H9 (cell line): ENCODE measurements at regions not wholly inside any gene's neighbourhood (a gene's known extent, or its start where the extent isn't known, plus 50 kb on each side); places are given as distances from the start of the nearest gene placed in this dataset.
A peak's percentile ranks its signal among the peaks of the same experiment; 100 is the strongest.

Experiments
- DNase-seq: peaks from one replicate; pipeline ENCODE4 v3.0.0-alpha.2; 2017
- H2AFZ ChIP-seq: one replicate; pipeline ENCODE4 v1.6.1; 2013; ENCODE audit warnings: mild to moderate bottlenecking, low read length, control low read depth, moderate library complexity
- H2AK5ac ChIP-seq: 2 replicates; pipeline ENCODE4 v1.6.1; 2013; ENCODE audit warnings: low read length, control low read depth, mixed read lengths; ENCODE audit not compliant: insufficient read length
- H2BK120ac ChIP-seq: one replicate; pipeline ENCODE4 v1.6.1; 2013; ENCODE audit warnings: low read depth, mild to moderate bottlenecking, low read length, control low read depth, inconsistent platforms; ENCODE audit not compliant: poor library complexity, severe bottlenecking
- H2BK12ac ChIP-seq: 2 replicates; pipeline ENCODE4 v1.6.1; 2013; ENCODE audit warnings: low read length, control low read depth, mixed read lengths, low read depth; ENCODE audit not compliant: insufficient read length
- H2BK15ac ChIP-seq: 2 replicates; pipeline ENCODE4 v1.6.1; 2013; ENCODE audit warnings: low read depth, low read length, control low read depth
- H2BK20ac ChIP-seq: one replicate; pipeline ENCODE4 v1.6.1; 2013; ENCODE audit warnings: low read depth, mild to moderate bottlenecking, low read length, control low read depth, inconsistent platforms; ENCODE audit not compliant: poor library complexity, severe bottlenecking
- H2BK5ac ChIP-seq: 2 replicates; pipeline ENCODE4 v1.6.1; 2013; ENCODE audit warnings: low read length, control low read depth, mixed read lengths; ENCODE audit not compliant: insufficient read length
- H3K14ac ChIP-seq: 2 replicates; pipeline ENCODE4 v1.6.1; 2013; ENCODE audit warnings: low read length, control low read depth; ENCODE audit not compliant: insufficient read depth
- H3K18ac ChIP-seq: 2 replicates; pipeline ENCODE4 v1.6.1; 2013; ENCODE audit warnings: low read depth, mild to moderate bottlenecking, mixed read lengths, low read length, control low read depth; ENCODE audit not compliant: insufficient read length
- H3K23ac ChIP-seq: 2 replicates; pipeline ENCODE4 v1.6.1; 2013; ENCODE audit warnings: low read length, control low read depth, mixed read lengths, low read depth; ENCODE audit not compliant: insufficient read length
- H3K23me2 ChIP-seq: 2 replicates; pipeline ENCODE4 v1.6.1; 2013; ENCODE audit warnings: low read depth, mild to moderate bottlenecking, mixed read lengths, low read length, control low read depth; ENCODE audit not compliant: insufficient read length, poor library complexity, severe bottlenecking
- H3K27ac ChIP-seq: 2 replicates; pipeline ENCODE4 v1.5.1; 2013; ENCODE audit warnings: low read length, control low read depth, mixed read lengths, low read depth; ENCODE audit not compliant: insufficient read length
- H3K27me3 ChIP-seq: 2 replicates; pipeline ENCODE4 v1.6.1; 2013; ENCODE audit warnings: low read length, control low read depth, inconsistent platforms; ENCODE audit not compliant: insufficient read depth
- H3K4ac ChIP-seq: 2 replicates; pipeline ENCODE4 v1.6.1; 2013; ENCODE audit warnings: low read depth, mild to moderate bottlenecking, control low read depth, inconsistent platforms, low read length, moderate library complexity
- H3K4me1 ChIP-seq: 2 replicates; pipeline ENCODE4 v1.6.1; 2013; ENCODE audit warnings: low read length, control low read depth, inconsistent platforms; ENCODE audit not compliant: insufficient read depth
- H3K4me2 ChIP-seq: 2 replicates; pipeline ENCODE4 v1.6.1; 2013; ENCODE audit warnings: low read length, control low read depth, mixed read lengths; ENCODE audit not compliant: insufficient read length, insufficient read depth
- H3K56ac ChIP-seq: 2 replicates; pipeline ENCODE4 v1.6.1; 2013; ENCODE audit warnings: low read depth, mild to moderate bottlenecking, mixed read lengths, low read length, control low read depth; ENCODE audit not compliant: insufficient read length
- H3K79me1 ChIP-seq: 2 replicates; pipeline ENCODE4 v1.6.1; 2013; ENCODE audit warnings: low read depth, mild to moderate bottlenecking, moderate library complexity, low read length, control low read depth, inconsistent platforms; ENCODE audit not compliant: insufficient read depth, poor library complexity, severe bottlenecking
- H3K79me2 ChIP-seq: 2 replicates; pipeline ENCODE4 v1.6.1; 2013; ENCODE audit warnings: low read length, control low read depth, inconsistent platforms; ENCODE audit not compliant: insufficient read depth
- H3K9ac ChIP-seq: 2 replicates; pipeline ENCODE4 v1.6.1; 2013; ENCODE audit warnings: low read length, control low read depth, mixed read lengths; ENCODE audit not compliant: insufficient read length; ENCODE audit errors: extremely low read depth
- H3K9me3 ChIP-seq: one replicate; pipeline ENCODE4 v1.6.1; 2013; ENCODE audit warnings: low read depth, low read length, inconsistent platforms; ENCODE audit not compliant: control insufficient read depth
- H3T11ph ChIP-seq: one replicate; pipeline ENCODE4 v1.6.1; 2013; ENCODE audit warnings: mild to moderate bottlenecking, low read length, control low read depth, inconsistent platforms
- H4K20me1 ChIP-seq: one replicate; pipeline ENCODE4 v1.6.1; 2013; ENCODE audit not compliant: control insufficient read depth, insufficient read length, insufficient read depth
- H4K5ac ChIP-seq: 2 replicates; pipeline ENCODE4 v1.6.1; 2013; ENCODE audit warnings: low read depth, mild to moderate bottlenecking, mixed read lengths, low read length, control low read depth; ENCODE audit not compliant: insufficient read length
- H4K8ac ChIP-seq: replicated peaks from 2 replicates; pipeline ENCODE4 v1.6.1; 2013; ENCODE audit warnings: low read length, control low read depth, mixed read lengths, low read depth; ENCODE audit not compliant: insufficient read length
- H4K91ac ChIP-seq: 2 replicates; pipeline ENCODE4 v1.6.1; 2013; ENCODE audit warnings: low read depth, mild to moderate bottlenecking, moderate library complexity, mixed read lengths, low read length, control low read depth; ENCODE audit not compliant: insufficient read length
- H3K27ac Mint-ChIP-seq, 3 experiments: 2 replicates in 2 of 3; 3 replicates in 1 of 3; pipeline ENCODE4 v1.8.0; 2020 to 2021; ENCODE audit warnings: mixed read lengths in 3 of 3, mild to moderate bottlenecking in 1 of 3, moderate library complexity in 1 of 3
- H3K27me3 Mint-ChIP-seq: 2 replicates; pipeline ENCODE4 v1.8.0; 2021; ENCODE audit warnings: low read depth, mild to moderate bottlenecking, moderate library complexity, mixed read lengths
- H3K36me3 Mint-ChIP-seq, 3 experiments: 2 replicates in 2 of 3; 3 replicates in 1 of 3; pipeline ENCODE4 v1.8.0; 2020 to 2021; ENCODE audit warnings: low read depth in 3 of 3, mixed read lengths in 3 of 3; ENCODE audit not compliant: insufficient read depth in 1 of 3
- H3K4me1 Mint-ChIP-seq, 2 experiments: 2 replicates each; pipeline ENCODE4 v1.8.0; 2020; ENCODE audit warnings: mixed read lengths in 2 of 2
- H3K4me3 Mint-ChIP-seq, 2 experiments: 2 replicates in 1 of 2; 3 replicates in 1 of 2; pipeline ENCODE4 v1.8.0; 2020 to 2021; ENCODE audit warnings: mild to moderate bottlenecking in 2 of 2, mixed read lengths in 2 of 2, moderate library complexity in 1 of 2
- H3K9me3 Mint-ChIP-seq, 2 experiments: 2 replicates in 1 of 2; 3 replicates in 1 of 2; pipeline ENCODE4 v1.8.0; 2020; ENCODE audit warnings: mild to moderate bottlenecking in 2 of 2, mixed read lengths in 2 of 2, moderate library complexity in 1 of 2
- CTCF ChIP-seq: fragments of 200-600 bp; sonication (generic); conservative IDR thresholded peaks from 3 replicates; pipeline ENCODE4 v1.8.0; 2021; ENCODE audit warnings: antibody characterized with exemption, mild to moderate bottlenecking
- WGBS: extraction: QIAGEN DNeasy Blood & Tissue Kit; methylation state at CpG from one replicate; pipeline ENCODE4 v1.1.7; 2013; ENCODE audit warnings: missing lambda C conversion rate, low lambda C conversion rate, mixed read lengths; ENCODE audit not compliant: insufficient read length; ENCODE audit errors: extremely low coverage; 5-methylcytosine and 5-hydroxymethylcytosine counted together

- Histone ChIP-seq H3K4me2 (no peak overlapping the region), H3K4me1 (peaks cover 6% of the 10 kb centered on the region; the same call in 1 of the 2 replicates), H2BK5ac (no peak overlapping the region), H3K9me3 (no peaks in the 10 kb centered on the region), H4K20me1 (no peaks in the 10 kb centered on the region), H3K14ac (no peak overlapping the region), H3K23ac (no peak overlapping the region), H2AFZ (no peak overlapping the region), H4K8ac (no peak overlapping the region), H3K18ac (no peak overlapping the region), H2BK15ac (no peak overlapping the region), H3K23me2 (no peaks in the 10 kb centered on the region), H4K91ac (no peak overlapping the region), H3T11ph (no peak overlapping the region), H2BK120ac (no peak overlapping the region), H3K79me1 (no peaks in the 10 kb centered on the region), H3K79me2 (no peaks in the 10 kb centered on the region), H3K27ac (peak overlapping the region; percentile 16), H4K5ac (no peak overlapping the region), H2AK5ac (no peak overlapping the region), H2BK20ac (no peak overlapping the region), H3K56ac (no peak overlapping the region), H2BK12ac (no peak overlapping the region), H3K9ac (no peak overlapping the region), H3K4ac (no peak overlapping the region), H3K27me3 (no peaks in the 10 kb centered on the region)
- H3K27ac Mint-ChIP-seq = peak overlapping the region in 1 of 3 experiments; percentile 28; a peak in 1 of 7 replicates
- H3K4me1 Mint-ChIP-seq = peaks cover 20 to 30% of the 10 kb centered on the region in 2 experiments
- WGBS = no CpG with 5 or more reads among the region's 2 CpGs
- TF ChIP-seq CTCF = no peak
- H3K4me3 Mint-ChIP-seq = no peak overlapping the region
- H3K27me3 Mint-ChIP-seq = no peaks in the 10 kb centered on the region
- peaks cover 0 to 5% (median 3%) of the 10 kb centered on the region in 3 experiments; a peak in 5 of 7 replicates for H3K36me3 Mint-ChIP-seq
- DNase-seq = no peak
- H3K9me3 Mint-ChIP-seq = peaks cover 3 to 7% of the 10 kb centered on the region in 2 experiments; a peak in 4 of 5 replicates
Measured at GRCh38 chrX:4253092-4253491, 539.6 kb upstream of the PRKX start.
